NCI-H2196 (cell line): ENCODE measurements at regions not wholly inside any gene's neighbourhood (a gene's known extent, or its start where the extent isn't known, plus 50 kb on each side); places are given as distances from the start of the nearest gene placed in this dataset.

Experiments
- DNase-seq: peaks from one replicate; lab custom pipeline; 2025; ENCODE audit not compliant: unreplicated experiment; lab: John Stamatoyannopoulos, UW

DNA sequence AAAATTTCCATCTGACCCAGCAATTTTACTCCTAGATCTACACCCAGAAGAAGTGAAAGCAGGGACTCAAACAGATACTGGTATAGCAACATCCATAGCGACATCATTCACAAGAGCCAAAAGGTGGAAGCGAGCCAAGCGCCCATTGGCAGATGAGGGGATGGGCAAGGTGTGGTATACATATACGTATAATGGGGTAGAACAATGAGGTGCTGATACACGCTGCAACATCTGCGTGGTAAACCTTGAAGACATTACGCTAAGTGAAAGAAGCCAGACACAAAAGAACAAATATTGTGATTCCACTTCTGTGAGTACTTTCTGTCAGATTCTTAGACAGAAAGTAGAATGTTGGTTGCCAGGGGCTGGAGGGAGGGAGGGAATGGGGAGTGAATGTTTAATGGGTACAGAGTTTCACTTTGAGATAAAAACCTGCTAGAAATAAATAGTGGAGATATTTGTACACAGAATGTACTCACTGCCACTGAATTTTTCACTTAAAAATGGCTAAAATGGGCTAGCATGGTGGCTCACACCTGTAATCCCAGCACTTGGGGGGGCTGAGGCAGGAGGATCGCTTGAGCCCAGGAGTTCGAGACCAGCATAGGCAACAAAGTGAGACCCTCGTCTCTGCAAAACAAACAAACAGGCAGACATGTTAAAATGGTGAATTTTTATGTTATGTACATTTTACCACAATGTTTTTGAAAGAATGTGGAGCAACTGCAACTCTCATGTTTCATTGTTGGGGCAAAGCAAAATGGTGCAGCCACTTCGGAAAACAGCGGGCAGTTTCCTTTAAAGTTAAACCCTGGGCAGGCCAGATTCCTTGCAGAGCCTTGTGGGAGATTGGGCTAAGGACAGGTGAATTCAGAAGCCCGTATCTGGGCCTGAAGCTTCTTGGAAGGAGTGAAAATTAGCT, 103.4 kb upstream of the MYCN start:
- no peak for DNase-seq

DNA sequence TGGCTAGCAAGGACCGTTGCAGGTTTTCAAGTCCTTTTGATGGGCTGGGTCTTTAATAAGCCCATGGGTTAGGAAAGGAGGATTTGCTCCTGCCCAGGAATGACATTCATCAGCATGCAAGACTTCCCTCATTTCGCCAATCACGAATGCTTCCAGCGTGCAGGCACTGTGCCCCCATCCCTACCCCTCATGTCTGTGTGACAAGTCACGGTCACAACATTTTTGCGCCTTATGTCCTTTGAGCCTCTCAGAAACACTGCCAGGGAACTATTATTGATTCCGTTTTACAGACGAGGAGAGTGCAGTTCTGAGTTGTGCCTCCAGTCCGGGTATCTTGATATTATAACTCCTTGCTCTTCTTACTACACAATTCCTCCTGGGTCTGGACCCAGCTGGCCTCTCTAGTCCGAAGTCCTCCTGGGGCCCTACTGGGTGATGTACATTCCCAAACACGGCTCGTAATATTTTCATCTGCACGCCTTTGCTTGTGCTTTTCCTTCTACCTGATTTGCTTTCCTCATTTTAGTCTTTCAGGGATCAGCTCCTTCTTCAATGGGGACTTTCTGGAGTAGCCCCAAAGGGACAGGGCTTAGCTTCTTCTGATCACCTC, 101.8 kb upstream of the MYCN start:
- no peak for DNase-seq

DNA sequence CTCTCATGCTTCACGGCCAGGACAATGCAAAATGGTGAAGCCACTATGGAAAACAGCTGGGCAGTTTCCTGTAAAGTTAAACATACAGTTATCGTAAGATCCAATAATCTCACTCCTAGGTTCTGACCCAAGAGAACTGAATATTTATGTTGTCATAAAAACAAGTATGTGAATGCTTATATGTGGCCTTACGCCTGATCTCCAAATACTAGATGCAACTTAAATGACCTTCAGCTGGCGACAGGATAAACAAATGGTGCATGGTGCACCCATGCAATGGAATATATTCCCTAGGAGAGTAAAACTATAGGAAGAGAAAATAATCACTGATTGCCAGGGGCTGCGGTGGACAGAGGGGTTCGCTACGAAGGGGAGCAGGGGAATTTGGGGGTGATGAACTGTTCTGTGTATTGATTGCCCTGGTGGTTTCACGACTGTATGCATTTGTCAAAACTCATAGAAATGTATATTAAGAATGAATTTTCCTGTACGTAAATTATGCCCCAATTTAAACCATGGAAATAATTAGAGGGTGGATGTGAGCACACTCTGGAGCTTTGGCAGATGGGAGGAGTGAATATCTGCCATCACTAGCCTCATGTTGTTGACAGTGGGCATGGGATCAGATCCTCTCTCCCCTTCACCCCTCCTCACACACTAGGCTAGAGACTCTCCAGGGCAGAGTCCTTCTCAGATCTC, 100.8 kb upstream of the MYCN start:
- DNase-seq = no peak

DNA sequence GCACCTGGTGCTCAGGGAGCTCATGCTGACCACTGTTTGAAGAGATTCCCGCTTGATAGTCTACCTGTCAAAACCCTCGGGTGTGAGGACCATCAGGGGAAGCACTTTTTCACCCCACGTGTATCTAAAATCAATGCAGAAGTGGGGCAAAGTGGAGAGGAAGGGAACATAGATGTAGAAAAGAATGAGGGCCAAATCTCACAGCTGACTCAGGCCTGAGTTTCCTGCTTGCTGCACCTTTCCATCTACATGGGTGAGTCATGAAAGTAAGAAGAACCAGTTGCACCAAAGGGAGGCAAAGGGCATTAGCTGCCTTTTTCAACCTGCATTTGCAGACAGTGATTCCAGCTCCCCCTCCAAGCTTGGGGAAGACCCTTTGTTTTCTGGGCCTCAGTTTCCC, 100.2 kb upstream of the MYCN start:
- no peak for DNase-seq

DNA sequence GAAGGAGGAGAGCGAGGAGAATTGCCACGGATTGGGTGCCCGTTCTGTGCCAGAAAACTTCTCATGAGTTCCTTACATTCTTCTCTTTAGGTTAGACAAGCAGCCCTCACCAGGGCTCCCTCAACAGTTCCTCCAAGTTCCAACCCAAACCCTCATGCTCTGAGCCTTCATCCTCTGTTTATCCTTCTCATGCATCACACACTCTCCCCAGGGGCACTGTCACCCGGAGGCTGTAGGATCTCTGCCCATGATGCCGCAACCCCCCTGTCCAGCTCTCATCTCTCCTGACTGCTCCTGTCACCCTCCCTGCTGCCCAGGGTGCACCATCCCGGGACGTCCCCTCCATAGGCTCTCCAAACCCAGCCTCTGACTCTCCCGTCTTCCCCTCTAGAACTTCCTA, 99.4 kb upstream of the MYCN start:
- no peak for DNase-seq

DNA sequence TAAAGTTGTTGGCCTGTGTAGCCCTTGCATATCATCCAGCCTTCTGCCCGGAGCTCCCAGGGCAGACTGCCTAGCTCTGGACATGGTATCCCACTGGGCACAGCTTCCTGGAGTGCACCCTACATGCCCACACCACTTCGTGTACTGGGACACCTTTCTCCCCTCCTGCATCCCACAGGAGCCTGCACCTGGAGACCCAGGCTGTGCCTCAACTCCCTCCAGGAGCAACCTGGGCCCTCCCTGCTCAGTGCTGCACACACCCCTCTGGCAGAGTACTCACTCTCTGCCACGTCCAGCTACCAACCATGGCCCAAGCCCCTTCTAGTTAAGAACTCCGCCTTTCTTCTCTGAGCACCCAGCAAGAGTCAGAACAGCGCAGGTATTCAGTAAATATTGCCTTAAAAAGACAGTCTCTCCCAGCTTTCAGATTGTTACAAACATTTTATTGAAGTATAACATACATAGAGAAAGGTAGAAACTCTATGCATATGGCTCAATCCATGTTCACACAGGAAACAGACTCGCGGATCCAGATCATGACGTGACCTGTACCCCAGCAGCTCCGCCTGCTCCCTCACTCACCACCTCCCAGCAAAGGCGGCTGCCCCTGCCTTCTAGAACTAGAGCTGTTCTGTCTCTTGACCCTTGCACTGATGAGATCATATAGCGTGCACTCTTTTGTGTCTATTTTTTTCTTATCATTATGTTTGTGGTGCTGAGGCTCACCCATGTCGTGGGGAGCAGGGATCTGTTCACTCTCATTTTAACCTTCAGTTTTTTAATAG, 98.4 kb upstream of the MYCN start:
- no peak for DNase-seq

DNA sequence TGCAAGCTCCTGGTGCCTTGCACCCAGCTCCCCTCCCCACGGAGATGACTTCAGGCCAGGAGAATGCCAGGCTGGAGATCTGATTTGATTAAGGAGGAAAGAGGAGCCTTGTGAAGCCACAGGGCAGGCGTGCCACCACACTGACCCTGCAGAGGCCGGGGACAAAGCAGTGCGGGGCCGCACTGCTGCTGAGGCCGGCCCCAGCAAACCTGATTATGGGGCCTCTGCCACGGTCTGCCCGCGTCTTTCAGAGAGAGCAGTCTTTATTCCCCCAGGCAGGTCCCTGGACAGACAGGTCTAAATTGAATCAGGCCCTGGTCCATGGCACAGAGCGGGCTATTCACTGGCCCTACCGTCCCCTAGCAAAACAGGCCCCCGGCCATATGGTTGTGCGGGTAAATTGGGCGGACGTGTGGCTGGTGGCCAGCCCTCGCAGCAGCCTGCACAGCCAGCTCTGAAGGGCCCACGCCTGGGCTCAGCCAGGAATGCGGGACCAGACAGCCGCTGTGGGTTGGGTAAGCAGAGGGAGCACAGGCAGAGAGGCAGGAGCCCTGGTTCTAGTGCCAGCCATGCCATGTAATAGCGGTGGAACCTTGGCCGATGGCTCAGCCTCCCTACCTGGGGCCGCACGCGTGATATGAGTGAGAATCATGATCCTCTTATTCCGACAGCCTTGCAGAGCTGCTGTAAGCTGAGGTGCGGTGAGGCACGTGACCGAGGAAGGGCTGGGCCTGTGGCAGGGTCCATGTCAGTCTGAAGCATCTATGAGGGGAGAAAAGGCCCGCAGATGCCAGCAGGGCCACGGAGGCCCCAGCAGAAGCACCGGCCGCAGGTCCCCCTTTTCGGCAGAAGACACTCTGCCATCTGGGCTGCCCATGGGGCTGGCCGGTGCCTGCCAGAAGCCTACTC, 97.3 kb upstream of the MYCN start:
- no peak for DNase-seq

DNA sequence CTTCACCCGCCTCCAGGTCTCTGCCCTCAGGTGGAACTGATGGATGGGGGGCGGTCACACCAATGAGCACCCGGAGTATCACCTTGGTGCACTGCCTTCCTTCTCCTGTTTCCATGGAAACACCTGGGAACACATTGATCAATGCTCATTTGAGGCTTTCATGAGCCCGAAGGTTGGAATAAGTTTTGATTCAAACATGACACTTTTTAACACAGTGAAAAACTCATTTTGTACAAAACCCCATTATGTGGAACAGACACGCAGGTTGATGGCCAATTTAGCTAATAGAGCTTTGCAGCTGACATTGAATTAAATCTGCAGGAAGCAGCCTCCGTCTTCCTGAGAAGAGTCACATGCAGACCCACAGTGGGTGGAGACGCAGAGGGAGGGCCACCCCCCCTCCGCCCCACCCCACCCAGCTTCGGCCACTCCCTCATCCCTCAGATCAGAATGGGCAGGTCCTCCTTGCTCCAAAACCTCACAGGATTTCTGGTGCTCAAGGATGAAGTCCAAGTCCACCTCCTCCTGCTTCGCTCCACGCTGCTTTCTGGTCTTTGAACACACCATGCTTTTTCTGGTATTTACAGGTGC, 96.0 kb upstream of the MYCN start:
- no peak for DNase-seq

DNA sequence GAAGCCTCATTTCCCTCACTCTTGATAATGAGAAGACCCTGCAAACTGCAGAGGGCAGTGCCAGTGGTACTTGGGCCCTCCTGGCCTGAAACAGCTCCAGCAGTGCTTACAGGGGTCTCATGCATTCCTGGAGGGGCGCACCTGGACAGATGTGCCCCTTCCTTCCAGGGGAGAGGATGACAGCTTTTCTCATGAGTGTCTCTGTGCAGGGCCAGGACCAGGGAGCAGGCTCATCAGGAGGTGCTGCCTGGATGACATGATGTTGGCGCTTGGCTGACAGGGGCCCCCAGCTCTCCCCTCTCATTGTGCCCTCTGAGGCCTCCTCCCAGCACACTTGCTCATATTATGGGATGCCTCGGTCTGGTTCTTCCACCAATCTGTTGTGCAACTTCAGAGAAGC, 95.1 kb upstream of the MYCN start:
- no peak for DNase-seq

DNA sequence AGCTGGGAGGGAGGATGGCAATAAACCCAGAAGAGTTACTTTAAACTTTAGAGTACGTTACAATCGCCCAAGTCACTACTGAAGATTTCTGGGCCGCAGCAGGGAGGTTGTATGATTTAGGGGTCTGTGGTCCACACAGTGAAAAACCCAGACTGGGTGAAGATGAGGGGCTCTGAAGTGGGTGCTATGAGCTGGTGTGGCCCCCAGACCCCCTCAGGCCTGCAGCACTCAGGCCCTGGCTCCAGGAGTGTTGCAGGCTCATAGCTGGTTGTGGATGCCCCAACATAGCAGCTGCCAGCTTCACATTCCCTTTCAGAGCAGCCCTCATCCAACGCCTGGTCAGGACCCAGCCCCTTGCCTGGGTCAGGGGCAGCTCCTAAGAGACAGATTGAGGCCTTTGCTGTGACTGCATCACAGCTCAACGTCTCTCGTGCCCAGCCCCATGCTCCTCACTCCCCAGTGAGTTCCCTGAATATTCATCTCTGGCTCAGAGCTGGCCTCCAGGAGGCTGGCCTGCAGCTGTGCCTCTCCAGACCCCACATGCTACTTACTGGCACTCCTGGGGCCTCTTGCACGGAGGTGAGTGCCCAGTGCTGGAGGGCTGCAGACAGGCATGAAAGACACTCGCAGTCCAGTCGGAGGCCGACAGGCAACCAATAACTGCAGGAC, 94.5 kb upstream of the MYCN start:
- DNase-seq = no peak

DNA sequence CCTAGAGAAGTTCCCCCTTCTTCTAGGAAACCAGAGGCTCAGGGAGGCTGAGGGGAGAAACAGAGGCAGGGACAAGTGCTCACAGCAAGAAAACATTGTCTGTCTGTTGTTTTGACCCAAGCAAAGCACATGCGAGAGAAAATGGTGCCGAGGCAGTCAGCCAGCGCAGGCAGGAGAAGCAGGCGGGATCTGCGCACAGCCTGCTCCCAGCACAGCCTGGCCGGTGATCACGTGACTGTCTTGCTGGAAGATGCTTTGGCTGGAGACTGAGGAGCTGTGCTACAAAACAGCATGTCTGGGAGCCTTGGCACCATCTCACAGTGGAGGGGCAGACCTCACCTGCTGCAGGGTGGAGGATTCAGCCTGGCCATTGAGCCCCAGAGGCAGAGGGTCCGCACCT, 93.7 kb upstream of the MYCN start:
- DNase-seq = no peak

DNA sequence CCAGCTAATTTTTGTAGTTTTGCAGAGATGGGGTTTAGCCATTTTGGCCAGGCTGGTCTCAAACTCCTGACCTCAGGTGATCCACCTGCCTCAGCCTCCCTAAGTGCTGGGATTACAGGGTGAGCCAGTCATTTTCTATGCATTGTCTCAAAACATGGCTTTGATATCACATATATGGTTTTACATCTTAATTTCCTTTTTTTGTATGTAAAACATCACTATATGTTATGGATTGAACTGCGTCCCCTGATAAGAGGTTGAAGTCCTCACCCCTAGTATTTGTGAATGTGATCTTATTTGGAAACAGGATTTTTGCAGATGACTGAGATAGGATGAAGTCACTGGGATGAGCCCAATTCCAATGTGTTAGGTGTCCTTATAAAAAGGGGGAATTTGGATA, 89.8 kb upstream of the MYCN start:
- DNase-seq = no peak

DNA sequence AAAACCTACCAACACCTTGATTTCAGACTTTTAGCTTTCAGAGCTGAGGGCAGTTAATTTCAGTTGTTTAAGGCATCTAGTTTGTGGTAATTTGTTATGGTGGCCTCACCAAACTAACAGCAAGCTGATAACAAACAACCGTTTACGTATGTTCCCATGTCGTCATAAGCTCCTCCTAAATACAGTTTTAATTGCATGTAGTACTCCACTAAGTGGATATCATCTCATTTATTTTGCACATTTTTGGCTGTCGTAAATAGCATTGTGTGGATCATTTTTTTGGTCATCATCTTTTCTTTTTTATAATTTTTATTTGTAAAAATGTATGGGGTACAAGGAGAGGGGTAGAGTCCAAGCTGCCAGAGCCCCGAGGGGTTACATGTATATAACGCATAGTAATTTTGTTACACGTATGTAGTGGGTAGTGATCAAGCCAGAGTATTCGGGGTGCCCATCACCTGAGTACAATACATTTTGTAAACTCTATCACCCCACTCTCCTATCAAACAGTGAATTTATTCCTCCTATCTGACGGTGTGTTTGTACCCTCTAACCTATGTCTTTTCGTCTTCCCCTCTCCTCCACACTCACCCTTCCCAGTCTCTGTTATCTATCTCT, 89.2 kb upstream of the MYCN start:
- DNase-seq = no peak

DNA sequence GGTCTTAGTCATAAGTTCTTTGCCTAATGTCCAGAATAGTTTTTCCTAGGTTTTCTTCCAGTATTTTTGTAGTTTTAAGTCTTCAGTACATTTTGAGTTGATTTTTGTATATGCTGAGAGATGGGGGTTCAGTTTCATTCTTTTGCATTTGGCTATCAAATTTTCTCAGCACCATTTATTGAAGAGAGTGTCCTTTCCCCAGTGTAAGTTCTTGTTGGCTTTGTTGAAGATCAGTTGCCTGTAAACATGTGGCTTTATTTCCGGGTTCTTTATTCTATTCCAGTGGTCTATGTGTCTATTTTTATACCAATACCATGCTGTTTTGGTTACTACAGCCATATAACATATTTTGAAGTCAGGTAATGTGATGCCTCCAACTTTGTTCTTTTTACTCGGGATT, 87.5 kb upstream of the MYCN start:
- DNase-seq = no peak

DNA sequence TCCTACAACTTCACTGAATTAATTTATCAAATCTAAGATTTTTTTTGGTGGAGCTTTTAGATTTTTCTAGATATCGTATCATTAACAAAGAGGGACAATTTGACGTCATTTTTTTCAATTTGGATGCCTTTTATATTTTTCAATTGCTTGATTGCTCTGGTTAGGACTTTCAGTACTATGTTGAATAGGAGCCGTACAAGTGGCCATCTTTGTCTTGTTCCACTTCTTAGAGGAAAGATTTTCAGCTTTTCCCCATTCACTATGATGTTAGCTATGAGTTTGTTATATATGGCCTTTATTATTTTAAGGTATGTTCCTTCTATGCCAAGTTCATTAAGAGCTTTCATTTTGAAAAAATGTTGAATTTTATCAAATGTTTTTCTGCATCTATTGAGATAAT, 86.4 kb upstream of the MYCN start:
- no peak for DNase-seq

DNA sequence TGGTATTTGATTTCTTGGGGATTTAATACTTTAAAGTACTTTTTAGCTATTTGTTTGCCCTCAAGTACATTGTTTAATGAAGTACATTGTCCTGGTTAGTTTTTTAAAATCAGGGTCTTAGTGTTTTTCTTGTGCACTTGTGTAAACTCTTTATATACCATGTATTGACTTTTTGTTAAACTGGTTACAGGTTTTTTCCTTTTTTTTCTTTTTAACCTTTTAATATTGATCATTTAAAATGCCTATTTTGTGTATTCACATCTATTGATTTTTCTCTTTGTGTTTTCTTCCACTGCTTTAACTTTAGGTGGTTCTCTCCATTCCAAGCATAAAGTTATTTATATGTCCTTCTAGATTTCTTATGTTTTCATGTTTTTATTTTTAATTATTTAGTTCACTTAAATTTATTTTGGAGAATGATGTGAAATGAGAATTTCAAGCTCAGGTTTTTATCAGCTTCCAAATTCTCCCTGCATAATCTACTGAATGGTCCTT, 84.5 kb upstream of the MYCN start:
- no peak for DNase-seq

DNA sequence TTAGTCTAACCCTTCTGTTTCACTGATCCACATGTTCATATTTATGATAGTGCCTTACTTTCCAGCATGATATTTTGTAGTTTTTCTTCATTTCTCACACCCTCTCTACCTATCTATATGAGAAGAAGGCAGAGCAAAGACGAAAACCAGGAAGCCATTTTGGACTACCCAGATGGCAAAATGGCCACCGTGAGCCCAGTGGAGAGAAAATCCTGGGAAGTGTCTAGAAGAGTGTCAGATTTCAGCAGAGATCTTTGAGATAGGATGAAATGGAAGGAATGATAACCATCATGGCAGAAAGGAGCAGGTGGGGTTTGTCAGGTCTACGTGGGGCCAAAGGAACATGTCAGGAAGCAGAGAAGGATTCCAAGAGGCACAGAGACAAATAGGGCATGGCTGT, 84.0 kb upstream of the MYCN start:
- DNase-seq = no peak

DNA sequence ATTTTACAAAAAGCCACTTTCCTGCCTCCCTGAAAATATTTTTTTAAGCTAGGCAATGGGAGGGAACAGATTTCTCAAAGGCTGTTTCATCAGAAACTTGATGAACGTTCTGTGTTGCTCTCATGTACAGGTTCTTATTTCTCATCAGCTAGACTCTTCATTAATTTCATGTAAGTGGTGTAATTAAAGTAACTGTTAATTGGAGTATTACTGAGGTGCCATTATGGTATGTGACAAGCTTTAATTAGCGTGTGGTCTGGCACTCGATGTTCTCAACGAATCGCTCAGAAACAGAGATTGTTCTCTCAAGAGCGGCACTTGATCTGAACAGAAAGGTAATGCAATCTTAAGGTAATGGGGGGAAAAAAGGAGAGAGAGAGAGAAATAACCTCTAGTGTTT, 81.9 kb upstream of the MYCN start:
- DNase-seq = no peak
